GM12878 (cell line): ENCODE measurements at regions not wholly inside any gene's neighbourhood (a gene's known extent, or its start where the extent isn't known, plus 50 kb on each side); places are given as distances from the start of the nearest gene placed in this dataset.

Experiments
- BCLAF1 ChIP-seq: fragments of 450-650 bp; IDR thresholded peaks from 2 replicates; pipeline ENCODE4 v1.6.1; 2017; ENCODE audit warnings: antibody characterized with exemption, mild to moderate bottlenecking, moderate library complexity
- FOXM1 ChIP-seq: IDR thresholded peaks from 2 replicates; pipeline ENCODE4 v1.6.1; 2012; ENCODE audit warnings: low read depth, mild to moderate bottlenecking, inconsistent platforms, low read length, moderate library complexity
- RELA ChIP-seq: fragments of 450-650 bp; IDR thresholded peaks from 2 replicates; pipeline ENCODE4 v1.8.0; 2014; ENCODE audit warnings: borderline replicate concordance; ENCODE audit not compliant: partially characterized antibody
- SP1 ChIP-seq: IDR thresholded peaks from one replicate; pipeline ENCODE4 v1.6.1; 2011; ENCODE audit warnings: low read depth, low read length
- TF ChIP-seq, protein P1 (sequence below): fragments of 450-650 bp; formaldehyde crosslinking; IDR thresholded peaks from 2 replicates; pipeline ENCODE4 v1.4.0; 2020; ENCODE audit warnings: mild to moderate bottlenecking, moderate library complexity
- TF ChIP-seq, protein P2 (sequence below): IDR thresholded peaks from 2 replicates; pipeline ENCODE4 v1.6.1; 2012; ENCODE audit warnings: improper control_type of control experiment, low read depth, low read length; ENCODE audit not compliant: insufficient replicate concordance

DNA sequence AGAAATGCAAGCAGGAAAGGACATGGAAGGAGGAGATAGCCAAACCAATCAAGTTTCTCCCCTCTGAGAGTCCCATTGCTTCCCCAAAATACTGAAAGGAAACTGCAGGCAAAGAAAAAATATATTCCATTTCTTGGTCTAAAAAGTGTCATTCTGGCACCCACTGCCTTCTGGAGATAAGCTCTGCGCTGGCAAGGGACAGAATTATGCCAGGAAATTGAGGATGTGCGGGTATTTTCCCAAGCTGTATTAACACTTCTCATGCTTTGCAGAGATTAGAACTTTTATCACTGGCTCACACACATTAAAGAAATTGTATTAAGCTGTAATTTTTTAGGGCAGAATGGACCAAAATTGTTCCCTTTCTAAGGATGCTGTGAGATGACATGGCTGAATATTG is 381.2 kb upstream of the DUSP10 start (continued):
- TF ChIP-seq, protein P1, sequence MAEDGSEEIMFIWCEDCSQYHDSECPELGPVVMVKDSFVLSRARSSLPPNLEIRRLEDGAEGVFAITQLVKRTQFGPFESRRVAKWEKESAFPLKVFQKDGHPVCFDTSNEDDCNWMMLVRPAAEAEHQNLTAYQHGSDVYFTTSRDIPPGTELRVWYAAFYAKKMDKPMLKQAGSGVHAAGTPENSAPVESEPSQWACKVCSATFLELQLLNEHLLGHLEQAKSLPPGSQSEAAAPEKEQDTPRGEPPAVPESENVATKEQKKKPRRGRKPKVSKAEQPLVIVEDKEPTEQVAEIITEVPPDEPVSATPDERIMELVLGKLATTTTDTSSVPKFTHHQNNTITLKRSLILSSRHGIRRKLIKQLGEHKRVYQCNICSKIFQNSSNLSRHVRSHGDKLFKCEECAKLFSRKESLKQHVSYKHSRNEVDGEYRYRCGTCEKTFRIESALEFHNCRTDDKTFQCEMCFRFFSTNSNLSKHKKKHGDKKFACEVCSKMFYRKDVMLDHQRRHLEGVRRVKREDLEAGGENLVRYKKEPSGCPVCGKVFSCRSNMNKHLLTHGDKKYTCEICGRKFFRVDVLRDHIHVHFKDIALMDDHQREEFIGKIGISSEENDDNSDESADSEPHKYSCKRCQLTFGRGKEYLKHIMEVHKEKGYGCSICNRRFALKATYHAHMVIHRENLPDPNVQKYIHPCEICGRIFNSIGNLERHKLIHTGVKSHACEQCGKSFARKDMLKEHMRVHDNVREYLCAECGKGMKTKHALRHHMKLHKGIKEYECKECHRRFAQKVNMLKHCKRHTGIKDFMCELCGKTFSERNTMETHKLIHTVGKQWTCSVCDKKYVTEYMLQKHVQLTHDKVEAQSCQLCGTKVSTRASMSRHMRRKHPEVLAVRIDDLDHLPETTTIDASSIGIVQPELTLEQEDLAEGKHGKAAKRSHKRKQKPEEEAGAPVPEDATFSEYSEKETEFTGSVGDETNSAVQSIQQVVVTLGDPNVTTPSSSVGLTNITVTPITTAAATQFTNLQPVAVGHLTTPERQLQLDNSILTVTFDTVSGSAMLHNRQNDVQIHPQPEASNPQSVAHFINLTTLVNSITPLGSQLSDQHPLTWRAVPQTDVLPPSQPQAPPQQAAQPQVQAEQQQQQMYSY (CRISPR knock-in tag): no peak
- TF ChIP-seq, protein P2, sequence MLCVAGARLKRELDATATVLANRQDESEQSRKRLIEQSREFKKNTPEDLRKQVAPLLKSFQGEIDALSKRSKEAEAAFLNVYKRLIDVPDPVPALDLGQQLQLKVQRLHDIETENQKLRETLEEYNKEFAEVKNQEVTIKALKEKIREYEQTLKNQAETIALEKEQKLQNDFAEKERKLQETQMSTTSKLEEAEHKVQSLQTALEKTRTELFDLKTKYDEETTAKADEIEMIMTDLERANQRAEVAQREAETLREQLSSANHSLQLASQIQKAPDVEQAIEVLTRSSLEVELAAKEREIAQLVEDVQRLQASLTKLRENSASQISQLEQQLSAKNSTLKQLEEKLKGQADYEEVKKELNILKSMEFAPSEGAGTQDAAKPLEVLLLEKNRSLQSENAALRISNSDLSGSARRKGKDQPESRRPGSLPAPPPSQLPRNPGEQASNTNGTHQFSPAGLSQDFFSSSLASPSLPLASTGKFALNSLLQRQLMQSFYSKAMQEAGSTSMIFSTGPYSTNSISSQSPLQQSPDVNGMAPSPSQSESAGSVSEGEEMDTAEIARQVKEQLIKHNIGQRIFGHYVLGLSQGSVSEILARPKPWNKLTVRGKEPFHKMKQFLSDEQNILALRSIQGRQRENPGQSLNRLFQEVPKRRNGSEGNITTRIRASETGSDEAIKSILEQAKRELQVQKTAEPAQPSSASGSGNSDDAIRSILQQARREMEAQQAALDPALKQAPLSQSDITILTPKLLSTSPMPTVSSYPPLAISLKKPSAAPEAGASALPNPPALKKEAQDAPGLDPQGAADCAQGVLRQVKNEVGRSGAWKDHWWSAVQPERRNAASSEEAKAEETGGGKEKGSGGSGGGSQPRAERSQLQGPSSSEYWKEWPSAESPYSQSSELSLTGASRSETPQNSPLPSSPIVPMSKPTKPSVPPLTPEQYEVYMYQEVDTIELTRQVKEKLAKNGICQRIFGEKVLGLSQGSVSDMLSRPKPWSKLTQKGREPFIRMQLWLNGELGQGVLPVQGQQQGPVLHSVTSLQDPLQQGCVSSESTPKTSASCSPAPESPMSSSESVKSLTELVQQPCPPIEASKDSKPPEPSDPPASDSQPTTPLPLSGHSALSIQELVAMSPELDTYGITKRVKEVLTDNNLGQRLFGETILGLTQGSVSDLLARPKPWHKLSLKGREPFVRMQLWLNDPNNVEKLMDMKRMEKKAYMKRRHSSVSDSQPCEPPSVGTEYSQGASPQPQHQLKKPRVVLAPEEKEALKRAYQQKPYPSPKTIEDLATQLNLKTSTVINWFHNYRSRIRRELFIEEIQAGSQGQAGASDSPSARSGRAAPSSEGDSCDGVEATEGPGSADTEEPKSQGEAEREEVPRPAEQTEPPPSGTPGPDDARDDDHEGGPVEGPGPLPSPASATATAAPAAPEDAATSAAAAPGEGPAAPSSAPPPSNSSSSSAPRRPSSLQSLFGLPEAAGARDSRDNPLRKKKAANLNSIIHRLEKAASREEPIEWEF: no peak
- TF ChIP-seq BCLAF1: no peak
- TF ChIP-seq RELA: no peak
- TF ChIP-seq FOXM1: no peak
- TF ChIP-seq SP1: no peak
